ENCODE measurements at regions not wholly inside any gene's neighbourhood (a gene's known extent, or its start where the extent isn't known, plus 50 kb on each side); places are given as distances from the start of the nearest gene placed in this dataset.
"Not testable (repeated sequence)": the region's sequence is repeated elsewhere in the genome, so short reads cannot be mapped to it uniquely, and the experiment has no call there.

- Histone ChIP-seq H3K27me3 (ENCODE audit: control insufficient read depth in 1 of 2, insufficient read depth in 2 of 2, low read length in 1 of 2) (no peaks in the 10 kb centered on the region), H3K4me3 (ENCODE audit: low read length in 2 of 2) (no peak overlapping the region), H3K9me3 (ENCODE audit: control insufficient read depth, low read length) (no peaks in the 10 kb centered on the region), H3K4me1 (ENCODE audit: control insufficient read depth in 1 of 2, insufficient read depth in 2 of 2, low read length in 2 of 2) (no peaks in the 10 kb centered on the region), H3K36me3 (ENCODE audit: control insufficient read depth in 1 of 2, insufficient read depth in 2 of 2, low read length in 1 of 2) (no peaks in the 10 kb centered on the region), H3K27ac (ENCODE audit: low read depth in 1 of 2, low read length in 2 of 2) (no peak overlapping the region)
- 82 to 84% methylated on average over 9 of the region's 9 CpGs for WGBS, 2 donors
- DNase-seq (no peak), ATAC-seq (ENCODE audit: low FRiP score) (no peak)
- intact Hi-C loops (cut with DNase I), result no loop called here
Observed at GRCh38 chr16:54985156-54985555, 54.5 kb downstream of the IRX5 start.

DNA sequence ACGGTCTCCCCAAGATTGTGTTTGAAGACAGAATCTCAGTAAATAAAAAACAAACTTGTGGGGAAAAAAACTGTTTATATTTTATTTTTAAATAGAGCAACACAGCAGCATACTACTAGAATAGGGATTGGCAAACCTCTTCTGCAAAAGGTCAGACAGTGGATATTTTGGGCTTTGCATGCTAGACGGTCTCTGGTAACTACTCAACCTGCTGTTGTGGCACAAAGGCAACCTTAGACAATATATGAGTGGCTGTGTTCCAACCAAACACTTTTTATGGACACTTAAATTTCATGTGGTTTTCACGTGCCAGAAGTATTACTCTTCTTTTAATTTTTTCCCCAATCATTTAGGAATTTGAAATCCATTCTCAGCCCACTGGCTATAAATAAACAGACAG, 55.0 kb downstream of the IRX5 start:
- Histone ChIP-seq H3K27me3 (ENCODE audit: control insufficient read depth in 1 of 2, insufficient read depth in 2 of 2, low read length in 1 of 2) (no peaks in the 10 kb centered on the region), H3K9me3 (ENCODE audit: control insufficient read depth, low read length) (no peaks in the 10 kb centered on the region), H3K4me3 (ENCODE audit: low read length in 2 of 2) (no peak overlapping the region), H3K36me3 (ENCODE audit: control insufficient read depth in 1 of 2, insufficient read depth in 2 of 2, low read length in 1 of 2) (no peaks in the 10 kb centered on the region), H3K27ac (ENCODE audit: low read depth in 1 of 2, low read length in 2 of 2) (no peak overlapping the region), H3K4me1 (ENCODE audit: control insufficient read depth in 1 of 2, insufficient read depth in 2 of 2, low read length in 2 of 2) (no peaks in the 10 kb centered on the region)
- ATAC-seq (ENCODE audit: low FRiP score) (no peak), DNase-seq (no peak)
- 65 to 73% methylated on average over 3 of the region's 3 CpGs for WGBS, 2 donors
- intact Hi-C loops (cut with DNase I), result no loop called here

DNA sequence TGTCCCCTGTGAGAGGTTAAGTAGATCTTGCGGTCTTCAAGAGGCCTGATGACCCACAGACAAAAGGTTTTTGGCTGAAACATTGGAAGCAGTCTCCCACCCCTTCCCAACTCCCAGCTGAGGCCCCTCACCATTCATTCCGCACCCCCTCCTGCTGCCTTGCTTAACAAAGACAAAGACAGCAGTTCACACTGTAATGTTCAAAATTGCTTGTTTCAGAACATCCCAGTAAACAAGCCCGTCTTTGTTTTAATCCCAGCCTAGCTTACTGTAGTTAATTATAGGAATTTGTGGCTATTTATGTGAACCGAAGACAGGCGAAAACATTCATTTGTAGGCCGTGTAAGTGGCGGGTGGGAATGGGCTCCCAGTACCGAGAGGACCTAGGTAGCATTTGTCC, 55.7 kb downstream of the IRX5 start:
- ATAC-seq (ENCODE audit: low FRiP score), result no peak
- no peak overlapping the region for H3K27ac ChIP-seq (ENCODE audit: low read depth in 1 of 2, low read length in 2 of 2)
- intact Hi-C loops (cut with DNase I), result no loop called here
- H3K4me1 ChIP-seq (ENCODE audit: control insufficient read depth in 1 of 2, insufficient read depth in 2 of 2, low read length in 2 of 2), result no peaks in the 10 kb centered on the region
- no peak for DNase-seq
- WGBS, 2 donors, result 89 to 90% methylated on average over 8 of the region's 8 CpGs
- no peaks in the 10 kb centered on the region for H3K9me3 ChIP-seq (ENCODE audit: control insufficient read depth, low read length)
- H3K36me3 ChIP-seq (ENCODE audit: control insufficient read depth in 1 of 2, insufficient read depth in 2 of 2, low read length in 1 of 2), result no peaks in the 10 kb centered on the region
- no peak overlapping the region for H3K4me3 ChIP-seq (ENCODE audit: low read length in 2 of 2)
- H3K27me3 ChIP-seq (ENCODE audit: control insufficient read depth in 1 of 2, insufficient read depth in 2 of 2, low read length in 1 of 2), result no peaks in the 10 kb centered on the region

DNA sequence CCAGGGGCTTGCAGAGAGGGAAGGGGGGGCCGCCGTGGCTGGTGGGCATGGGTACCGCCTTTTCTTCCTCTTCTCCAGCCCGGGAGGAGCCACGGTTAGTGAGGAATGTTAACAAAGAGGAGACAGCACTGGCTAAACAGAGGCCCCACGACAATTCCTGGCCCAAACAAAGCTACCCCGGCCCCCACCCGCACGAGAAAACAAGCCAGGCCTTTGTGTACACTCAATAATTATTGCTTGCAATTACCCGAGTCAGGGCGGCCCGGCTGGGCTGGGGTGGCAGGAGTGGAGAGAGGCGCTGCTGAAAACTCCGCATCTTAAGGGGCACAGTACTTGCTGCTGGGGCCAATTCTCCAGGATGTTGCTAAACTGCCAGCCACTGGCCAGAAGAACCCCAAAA, 56.4 kb downstream of the IRX5 start:
- intact Hi-C loops (cut with DNase I), result no loop called here
- Histone ChIP-seq H3K9me3 (ENCODE audit: control insufficient read depth, low read length) (no peaks in the 10 kb centered on the region), H3K27ac (ENCODE audit: low read depth in 1 of 2, low read length in 2 of 2) (no peak overlapping the region), H3K4me1 (ENCODE audit: control insufficient read depth in 1 of 2, insufficient read depth in 2 of 2, low read length in 2 of 2) (no peaks in the 10 kb centered on the region), H3K4me3 (ENCODE audit: low read length in 2 of 2) (no peak overlapping the region), H3K36me3 (ENCODE audit: control insufficient read depth in 1 of 2, insufficient read depth in 2 of 2, low read length in 1 of 2) (no peaks in the 10 kb centered on the region), H3K27me3 (ENCODE audit: control insufficient read depth in 1 of 2, insufficient read depth in 2 of 2, low read length in 1 of 2) (no peaks in the 10 kb centered on the region)
- no peak for ATAC-seq (ENCODE audit: low FRiP score)
- no peak for DNase-seq
- WGBS, 2 donors, result 78 to 80% methylated on average over 14 of the region's 14 CpGs

DNA sequence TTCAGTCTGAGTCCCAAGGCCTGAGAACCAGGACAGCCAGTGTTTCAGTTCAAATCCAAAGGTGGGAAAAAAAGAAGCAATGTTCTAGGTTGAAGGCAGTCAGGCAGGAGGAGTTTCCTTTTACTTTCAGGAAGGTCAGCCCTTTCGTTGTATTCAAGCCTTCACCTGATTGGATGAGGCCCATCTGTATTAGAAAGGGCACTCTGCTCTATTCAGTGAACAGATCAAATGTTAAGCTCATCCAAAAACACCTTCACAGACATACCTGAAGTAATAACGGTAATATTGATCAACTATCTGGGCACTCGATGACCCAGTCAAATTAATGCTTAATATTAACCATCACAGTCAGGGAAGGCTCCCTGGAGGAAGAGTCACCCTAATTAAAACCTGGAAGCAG, 60.9 kb downstream of the IRX5 start:
- no peak for DNase-seq
- Histone ChIP-seq H3K4me1 (ENCODE audit: control insufficient read depth in 1 of 2, insufficient read depth in 2 of 2, low read length in 2 of 2) (no peaks in the 10 kb centered on the region), H3K27ac (ENCODE audit: low read depth in 1 of 2, low read length in 2 of 2) (no peak overlapping the region), H3K4me3 (ENCODE audit: low read length in 2 of 2) (no peak overlapping the region), H3K36me3 (ENCODE audit: control insufficient read depth in 1 of 2, insufficient read depth in 2 of 2, low read length in 1 of 2) (no peaks in the 10 kb centered on the region), H3K27me3 (ENCODE audit: control insufficient read depth in 1 of 2, insufficient read depth in 2 of 2, low read length in 1 of 2) (no peaks in the 10 kb centered on the region), H3K9me3 (ENCODE audit: control insufficient read depth, low read length) (no peaks in the 10 kb centered on the region)
- 80 to 86% methylated on average over 3 of the region's 3 CpGs for WGBS, 2 donors
- intact Hi-C loops (cut with DNase I), result no loop called here
- ATAC-seq (ENCODE audit: low FRiP score), result no peak

GRCh38 chr16:54991946-54992345, 61.3 kb downstream of the IRX5 start:
- ATAC-seq (ENCODE audit: low FRiP score); H3K9me3 ChIP-seq (ENCODE audit: control insufficient read depth, low read length); intact Hi-C loops (cut with DNase I); H3K36me3 ChIP-seq (ENCODE audit: control insufficient read depth in 1 of 2, insufficient read depth in 2 of 2, low read length in 1 of 2); H3K27ac ChIP-seq (ENCODE audit: low read depth in 1 of 2, low read length in 2 of 2); DNase-seq; H3K4me1 ChIP-seq (ENCODE audit: control insufficient read depth in 1 of 2, insufficient read depth in 2 of 2, low read length in 2 of 2); H3K4me3 ChIP-seq (ENCODE audit: low read length in 2 of 2); H3K27me3 ChIP-seq (ENCODE audit: control insufficient read depth in 1 of 2, insufficient read depth in 2 of 2, low read length in 1 of 2): not testable (repeated sequence)
- WGBS, 2 donors, result 81 to 82% methylated on average over 4 of the region's 4 CpGs

- H3K36me3 ChIP-seq (ENCODE audit: control insufficient read depth in 1 of 2, insufficient read depth in 2 of 2, low read length in 1 of 2), result no peaks in the 10 kb centered on the region
- DNase-seq (no peak), ATAC-seq (ENCODE audit: low FRiP score) (no peak)
- no peaks in the 10 kb centered on the region for H3K27me3 ChIP-seq (ENCODE audit: control insufficient read depth in 1 of 2, insufficient read depth in 2 of 2, low read length in 1 of 2)
- WGBS, 2 donors, result 82 to 93% methylated on average over 2 of the region's 2 CpGs
- H3K9me3 ChIP-seq (ENCODE audit: control insufficient read depth, low read length), result no peaks in the 10 kb centered on the region
- no peak overlapping the region for H3K27ac ChIP-seq (ENCODE audit: low read depth in 1 of 2, low read length in 2 of 2)
- H3K4me1 ChIP-seq (ENCODE audit: control insufficient read depth in 1 of 2, insufficient read depth in 2 of 2, low read length in 2 of 2), result no peaks in the 10 kb centered on the region
- H3K4me3 ChIP-seq (ENCODE audit: low read length in 2 of 2), result no peak overlapping the region
- intact Hi-C loops (cut with DNase I), result no loop called here
Observed at GRCh38 chr16:54993106-54993895, 62.6 kb downstream of the IRX5 start.

DNA sequence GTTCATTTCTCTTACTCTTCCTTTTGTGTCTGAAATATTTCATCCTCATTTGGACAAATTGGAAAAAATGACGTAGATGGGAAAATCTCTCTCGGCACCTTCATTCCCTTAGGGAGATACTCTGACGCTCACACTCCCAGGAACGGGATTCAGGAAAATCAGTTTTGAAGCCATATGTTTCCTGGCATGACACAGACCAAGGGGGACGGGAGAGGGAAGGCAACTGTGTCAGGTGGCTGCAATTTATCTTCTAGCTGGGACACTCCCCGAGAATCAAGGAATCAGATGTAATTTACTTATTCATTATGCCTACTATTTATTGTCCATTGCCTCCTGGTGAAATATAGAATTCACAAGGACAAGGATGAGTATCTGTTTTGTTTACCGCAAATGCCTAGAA, 65.5 kb downstream of the IRX5 start:
- Histone ChIP-seq H3K27ac (ENCODE audit: low read depth in 1 of 2, low read length in 2 of 2) (no peak overlapping the region), H3K9me3 (ENCODE audit: control insufficient read depth, low read length) (no peaks in the 10 kb centered on the region), H3K27me3 (ENCODE audit: control insufficient read depth in 1 of 2, insufficient read depth in 2 of 2, low read length in 1 of 2) (no peaks in the 10 kb centered on the region), H3K4me3 (ENCODE audit: low read length in 2 of 2) (no peak overlapping the region), H3K4me1 (ENCODE audit: control insufficient read depth in 1 of 2, insufficient read depth in 2 of 2, low read length in 2 of 2) (no peaks in the 10 kb centered on the region), H3K36me3 (ENCODE audit: control insufficient read depth in 1 of 2, insufficient read depth in 2 of 2, low read length in 1 of 2) (no peaks in the 10 kb centered on the region)
- intact Hi-C loops (cut with DNase I), result no loop called here
- ATAC-seq (ENCODE audit: low FRiP score), result no peak
- DNase-seq, result no peak
- WGBS, 2 donors, result 80 to 83% methylated on average over 7 of the region's 7 CpGs

GRCh38 chr16:54998834-54999233, 68.2 kb downstream of the IRX5 start:
- Histone ChIP-seq H3K9me3 (ENCODE audit: control insufficient read depth, low read length) (no peaks in the 10 kb centered on the region), H3K36me3 (ENCODE audit: control insufficient read depth in 1 of 2, insufficient read depth in 2 of 2, low read length in 1 of 2) (no peaks in the 10 kb centered on the region), H3K4me3 (ENCODE audit: low read length in 2 of 2) (no peak overlapping the region), H3K27me3 (ENCODE audit: control insufficient read depth in 1 of 2, insufficient read depth in 2 of 2, low read length in 1 of 2) (no peaks in the 10 kb centered on the region), H3K27ac (ENCODE audit: low read depth in 1 of 2, low read length in 2 of 2) (no peak overlapping the region), H3K4me1 (ENCODE audit: control insufficient read depth in 1 of 2, insufficient read depth in 2 of 2, low read length in 2 of 2) (no peaks in the 10 kb centered on the region)
- intact Hi-C loops (cut with DNase I), result no loop called here
- ATAC-seq (ENCODE audit: low FRiP score) (no peak), DNase-seq (no peak)
- 19 to 36% methylated on average over 1 of the region's 1 CpG for WGBS, 2 donors
